Breast epithelium (tissue), 3 donors: ENCODE measurements at regions not wholly inside any gene's neighbourhood (a gene's known extent, or its start where the extent isn't known, plus 50 kb on each side); places are given as distances from the start of the nearest gene placed in this dataset.

ENCODE experiments used
- POLR2AphosphoS5 ChIP-seq, 3 donors: sonication (generic); formaldehyde crosslinking; IDR thresholded peaks; one replicate each; pipeline ENCODE4 v1.6.1; 2017; ENCODE audit warnings: antibody characterized with exemption in 3 of 3
- TF ChIP-seq, protein P1 (sequence below), 3 donors: fragments of 450-650 bp; IDR thresholded peaks; one replicate each; pipeline ENCODE4 v1.5.1; 2016 to 2017; ENCODE audit warnings: antibody characterized with exemption in 3 of 3, mild to moderate bottlenecking in 3 of 3, moderate library complexity in 3 of 3

DNA sequence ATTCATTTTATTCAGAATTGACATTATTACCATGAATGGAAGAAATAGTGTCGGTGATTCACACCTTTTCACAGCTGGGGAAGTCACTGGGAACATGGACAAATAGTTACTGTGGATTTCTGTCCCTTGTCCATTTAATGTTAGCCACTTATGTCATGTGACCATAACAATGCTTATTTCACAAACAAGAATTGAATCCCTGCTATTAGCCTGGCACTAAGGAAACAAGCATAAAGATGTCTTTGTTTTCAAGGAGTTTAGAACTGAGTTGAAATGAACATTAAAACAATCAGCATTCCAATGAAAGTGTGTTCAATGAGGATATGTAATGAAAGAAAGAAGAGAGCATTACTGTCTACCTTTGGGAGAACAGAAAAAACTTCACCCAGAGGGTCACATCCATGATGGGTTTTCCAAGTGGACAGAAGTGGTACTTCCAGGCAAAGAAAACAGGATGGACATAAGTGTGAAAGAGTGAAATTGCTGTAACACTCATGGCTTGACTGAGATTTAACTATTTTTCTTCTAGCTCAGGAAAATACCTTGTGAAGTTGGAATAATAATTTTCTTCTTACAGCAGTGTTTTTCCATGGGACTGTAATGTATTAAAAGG is 324.5 kb upstream of the UBE2E3 start:
- no peak for TF ChIP-seq POLR2AphosphoS5 (IDR thresholded peaks at IDR 0.05)
- TF ChIP-seq, protein P1, sequence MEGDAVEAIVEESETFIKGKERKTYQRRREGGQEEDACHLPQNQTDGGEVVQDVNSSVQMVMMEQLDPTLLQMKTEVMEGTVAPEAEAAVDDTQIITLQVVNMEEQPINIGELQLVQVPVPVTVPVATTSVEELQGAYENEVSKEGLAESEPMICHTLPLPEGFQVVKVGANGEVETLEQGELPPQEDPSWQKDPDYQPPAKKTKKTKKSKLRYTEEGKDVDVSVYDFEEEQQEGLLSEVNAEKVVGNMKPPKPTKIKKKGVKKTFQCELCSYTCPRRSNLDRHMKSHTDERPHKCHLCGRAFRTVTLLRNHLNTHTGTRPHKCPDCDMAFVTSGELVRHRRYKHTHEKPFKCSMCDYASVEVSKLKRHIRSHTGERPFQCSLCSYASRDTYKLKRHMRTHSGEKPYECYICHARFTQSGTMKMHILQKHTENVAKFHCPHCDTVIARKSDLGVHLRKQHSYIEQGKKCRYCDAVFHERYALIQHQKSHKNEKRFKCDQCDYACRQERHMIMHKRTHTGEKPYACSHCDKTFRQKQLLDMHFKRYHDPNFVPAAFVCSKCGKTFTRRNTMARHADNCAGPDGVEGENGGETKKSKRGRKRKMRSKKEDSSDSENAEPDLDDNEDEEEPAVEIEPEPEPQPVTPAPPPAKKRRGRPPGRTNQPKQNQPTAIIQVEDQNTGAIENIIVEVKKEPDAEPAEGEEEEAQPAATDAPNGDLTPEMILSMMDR (IDR thresholded peaks at IDR 0.05) = peak in 1 of 3 donors; percentile 24
